Effector memory CD8-positive, alpha-beta T cell (primary cell): ENCODE measurements at regions not wholly inside any gene's neighbourhood (a gene's known extent, or its start where the extent isn't known, plus 50 kb on each side); places are given as distances from the start of the nearest gene placed in this dataset.

ENCODE experiments used
- ATAC-seq: fragments of 150-1000 bp; cut with Tn5 transposase; replicated peaks from 2 replicates; pipeline ENCODE4 v1.10.0; 2021; ENCODE audit warnings: mild to moderate bottlenecking, moderate library complexity
- DNase-seq, 3 experiments: peaks; one replicate each; pipeline ENCODE4 v3.0.0; 2021
- H3K27ac Mint-ChIP-seq, 2 donors: one replicate each; pipeline ENCODE4 v1.8.0; 2022; ENCODE audit warnings: mild to moderate bottlenecking in 2 of 2, mixed read lengths in 2 of 2, moderate library complexity in 2 of 2
- H3K27me3 Mint-ChIP-seq, 2 donors: one replicate each; pipeline ENCODE4 v1.8.0; 2022; ENCODE audit warnings: mixed read lengths in 2 of 2
- H3K36me3 Mint-ChIP-seq: one replicate; pipeline ENCODE4 v1.8.0; 2022; ENCODE audit warnings: mild to moderate bottlenecking, moderate library complexity, mixed read lengths; ENCODE audit not compliant: insufficient read depth
- H3K4me1 Mint-ChIP-seq, 2 donors: one replicate each; pipeline ENCODE4 v1.8.0; 2022; ENCODE audit warnings: low read depth in 2 of 2, mixed read lengths in 2 of 2
- H3K4me3 Mint-ChIP-seq, 2 donors: one replicate each; pipeline ENCODE4 v1.8.0; 2022; ENCODE audit warnings: mild to moderate bottlenecking in 2 of 2, mixed read lengths in 2 of 2, moderate library complexity in 2 of 2
- H3K9me3 Mint-ChIP-seq, 2 donors: one replicate each; pipeline ENCODE4 v1.8.0; 2022; ENCODE audit warnings: mixed read lengths in 2 of 2

DNA sequence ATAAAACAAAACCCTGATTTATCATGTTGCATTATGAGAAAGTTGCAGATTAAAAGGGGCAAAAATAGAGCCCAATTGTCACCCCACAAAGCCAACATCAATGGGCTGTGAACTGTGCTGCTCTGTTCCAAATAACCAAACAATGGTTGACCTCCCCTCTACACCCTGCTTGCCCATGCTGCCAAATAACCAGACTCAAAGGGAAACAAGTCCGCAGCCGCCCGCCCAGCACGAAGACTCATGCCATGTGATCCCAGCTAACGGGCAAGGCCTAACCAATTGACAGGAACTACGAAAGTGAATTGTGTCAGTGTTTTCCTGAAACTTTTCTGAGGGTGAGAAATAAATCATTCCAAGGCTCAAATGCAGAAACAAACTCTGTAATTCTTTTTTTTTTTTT lies 97.9 kb upstream of the RIOK3 start:
- no peak overlapping the region for H3K4me3 Mint-ChIP-seq
- no peak for DNase-seq

DNA sequence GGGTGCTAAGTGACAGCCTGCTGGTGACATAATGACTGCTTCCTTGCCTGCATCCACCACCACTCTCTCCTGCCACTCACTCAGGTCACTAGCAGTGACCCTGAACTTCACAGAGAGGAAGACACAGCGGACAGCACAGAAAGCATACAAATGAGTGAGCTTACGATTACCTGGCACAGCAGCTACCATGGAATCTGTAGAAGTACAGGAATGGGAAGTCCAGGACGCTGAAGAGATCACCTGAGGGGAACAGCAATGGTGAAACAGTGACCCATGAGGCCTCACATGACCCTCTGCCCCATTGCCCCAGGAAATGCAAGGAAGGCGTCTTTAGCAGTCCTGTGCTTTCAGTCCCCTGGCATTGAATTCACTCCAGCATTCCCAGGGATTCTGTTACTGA lies 96.7 kb upstream of the RIOK3 start:
- H3K4me3 Mint-ChIP-seq: no peak overlapping the region

More for the DNA sequence above, 97.9 kb upstream of the RIOK3 start:
- ATAC-seq: no peak
- Mint-ChIP-seq H3K27ac (no peak overlapping the region), H3K9me3 (no peaks in the 10 kb centered on the region), H3K27me3 (no peaks in the 10 kb centered on the region), H3K36me3 (no peaks in the 10 kb centered on the region), H3K4me1 (peaks cover 12 to 13% of the 10 kb centered on the region in 2 donors)

DNA sequence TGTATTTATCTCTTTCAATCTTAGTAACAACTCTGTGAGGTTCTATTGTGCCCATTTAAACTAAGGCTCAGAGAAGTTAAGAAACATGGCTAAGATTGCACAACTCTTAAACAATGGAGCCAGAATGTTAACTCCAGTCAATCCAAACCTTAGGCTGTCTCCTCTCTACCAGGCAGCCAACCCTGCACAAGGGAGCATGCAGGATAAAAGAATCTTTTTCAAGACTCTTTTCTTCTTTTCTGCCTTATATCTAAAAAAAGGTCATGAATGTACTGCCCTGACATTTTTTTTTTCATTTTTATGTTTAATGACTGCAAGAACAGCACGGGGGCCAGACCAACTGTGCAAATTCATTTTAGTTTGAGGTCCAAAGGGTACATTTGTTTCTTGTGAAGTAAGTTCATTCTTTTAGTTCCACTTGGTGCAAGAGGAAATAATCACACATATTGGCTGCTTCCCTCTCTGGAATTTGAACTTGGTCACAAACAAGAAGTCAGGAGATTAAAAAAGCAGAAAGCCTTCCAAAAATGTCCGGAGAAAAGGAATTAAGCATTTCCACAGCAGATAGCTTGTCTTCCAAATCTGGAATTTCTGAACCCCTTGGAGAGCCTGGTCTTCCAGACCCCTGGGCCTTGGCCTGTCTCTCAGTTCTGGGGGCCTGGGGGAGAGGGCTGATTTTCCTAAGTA lies 96.0 kb upstream of the RIOK3 start:
- H3K4me1 Mint-ChIP-seq: peaks cover 12 to 13% of the 10 kb centered on the region in 2 donors
- H3K9me3 Mint-ChIP-seq: no peaks in the 10 kb centered on the region
- H3K36me3 Mint-ChIP-seq: no peaks in the 10 kb centered on the region
- no peaks in the 10 kb centered on the region for H3K27me3 Mint-ChIP-seq
- no peak for DNase-seq
- no peak overlapping the region for H3K4me3 Mint-ChIP-seq
- peak overlapping the region in 1 of 2 donors; percentile 12 for H3K27ac Mint-ChIP-seq
- no peak for ATAC-seq

More for the DNA sequence above, 96.7 kb upstream of the RIOK3 start:
- Mint-ChIP-seq H3K27me3 (no peaks in the 10 kb centered on the region), H3K9me3 (no peaks in the 10 kb centered on the region), H3K4me1 (peaks cover 12 to 13% of the 10 kb centered on the region in 2 donors), H3K36me3 (no peaks in the 10 kb centered on the region), H3K27ac (no peak overlapping the region)
- no peak for ATAC-seq
- DNase-seq: no peak

DNA sequence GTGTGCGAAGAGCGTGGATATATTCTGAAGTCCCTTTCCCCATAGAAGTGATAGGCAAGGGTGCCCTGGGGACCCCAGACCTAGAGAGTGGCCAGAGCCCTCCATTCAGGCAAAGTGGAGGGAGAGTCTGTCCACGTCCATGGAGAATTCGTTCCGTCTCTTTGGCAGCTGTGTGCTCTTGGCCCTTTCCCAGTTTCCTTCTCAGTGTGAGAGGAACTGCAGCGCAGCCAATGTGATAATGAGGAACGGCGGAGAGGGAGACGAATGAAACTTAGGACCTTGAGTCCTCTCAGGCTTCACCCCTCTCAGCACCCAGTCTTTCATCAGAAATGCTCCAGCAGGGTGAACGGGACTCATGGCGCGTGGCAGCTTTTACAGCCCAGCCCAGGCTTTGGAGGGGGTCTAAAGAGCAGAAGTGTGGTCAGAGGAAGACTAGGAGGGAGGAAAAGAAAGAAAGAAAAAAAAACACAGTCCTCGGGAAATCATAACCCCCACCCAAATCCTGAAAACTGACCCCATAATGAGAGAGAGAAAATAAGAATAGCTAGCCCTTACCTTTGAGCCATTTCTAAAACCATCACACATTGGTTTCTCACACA lies 95.0 kb upstream of the RIOK3 start:
- no peaks in the 10 kb centered on the region for H3K9me3 Mint-ChIP-seq
- H3K27ac Mint-ChIP-seq: peak overlapping the region; percentile 12 to 65
- no peak for ATAC-seq
- H3K4me3 Mint-ChIP-seq: peak overlapping the region; percentile 41 to 52
- DNase-seq: no peak
- no peaks in the 10 kb centered on the region for H3K36me3 Mint-ChIP-seq
- peaks cover 12 to 13% of the 10 kb centered on the region in 2 donors for H3K4me1 Mint-ChIP-seq
- no peaks in the 10 kb centered on the region for H3K27me3 Mint-ChIP-seq

DNA sequence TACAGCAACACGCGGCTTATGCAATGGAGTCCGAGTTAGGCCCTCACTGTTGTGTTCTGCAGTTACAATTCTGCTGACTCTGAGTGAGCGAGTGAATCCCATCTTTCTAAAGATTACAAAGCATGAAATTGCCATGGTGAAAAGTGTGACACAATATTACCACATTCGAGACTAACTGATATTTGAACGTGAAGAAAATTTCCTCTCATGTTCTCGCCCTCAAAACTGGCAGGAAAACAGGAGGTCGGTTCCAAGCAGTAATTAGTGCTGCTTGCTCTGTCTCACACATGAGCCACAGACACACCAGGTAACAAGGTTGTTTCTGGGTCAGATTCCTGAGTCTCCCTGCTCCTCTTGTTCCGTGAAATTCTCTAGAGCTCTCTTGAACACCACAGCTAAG lies 93.7 kb upstream of the RIOK3 start:
- no peaks in the 10 kb centered on the region for H3K9me3 Mint-ChIP-seq
- no peak overlapping the region for H3K4me3 Mint-ChIP-seq
- no peaks in the 10 kb centered on the region for H3K27me3 Mint-ChIP-seq
- DNase-seq: no peak
- no peaks in the 10 kb centered on the region for H3K36me3 Mint-ChIP-seq
- H3K4me1 Mint-ChIP-seq: peaks cover 12 to 13% of the 10 kb centered on the region in 2 donors
- peak overlapping the region; percentile 12 to 65 for H3K27ac Mint-ChIP-seq
- ATAC-seq: no peak

DNA sequence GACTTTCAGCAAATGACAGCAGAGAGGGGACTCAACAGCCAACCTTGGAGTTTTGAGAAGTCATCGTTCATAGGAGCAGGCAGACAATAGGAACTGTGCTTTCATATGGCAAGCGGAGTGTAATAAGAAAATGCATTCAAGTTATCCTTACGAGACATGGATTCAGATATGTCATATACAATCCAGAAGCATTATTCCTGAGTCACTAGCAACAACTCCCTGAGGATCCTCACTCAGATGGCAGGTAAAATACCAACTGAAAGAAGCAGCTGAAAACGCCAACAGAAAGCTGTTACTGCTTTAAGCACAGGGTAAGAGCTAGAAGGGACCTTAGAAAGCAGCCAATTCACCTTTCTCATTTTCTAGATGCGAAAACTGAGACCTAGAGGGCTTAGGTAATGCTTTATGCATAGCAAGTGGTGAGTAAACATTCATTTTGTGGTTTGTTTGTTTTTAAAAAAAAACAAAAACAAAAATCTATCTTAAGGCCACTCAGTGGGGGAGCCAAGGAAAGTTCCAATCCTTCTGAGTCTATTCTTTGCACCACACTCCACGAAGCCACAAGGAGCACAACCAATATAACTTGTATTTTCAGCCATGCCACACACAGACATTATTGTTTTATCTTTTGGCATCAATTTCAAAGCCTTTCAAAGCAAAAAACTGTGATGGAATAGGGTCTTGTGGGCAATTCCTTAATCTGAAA lies 89.1 kb upstream of the RIOK3 start:
- H3K4me3 Mint-ChIP-seq: no peak overlapping the region
- H3K36me3 Mint-ChIP-seq: no peaks in the 10 kb centered on the region
- no peaks in the 10 kb centered on the region for H3K9me3 Mint-ChIP-seq
- H3K4me1 Mint-ChIP-seq: peaks cover 1% of the 10 kb centered on the region in 2 donors
- ATAC-seq: no peak
- H3K27ac Mint-ChIP-seq: no peak overlapping the region
- no peaks in the 10 kb centered on the region for H3K27me3 Mint-ChIP-seq
- DNase-seq: no peak

DNA sequence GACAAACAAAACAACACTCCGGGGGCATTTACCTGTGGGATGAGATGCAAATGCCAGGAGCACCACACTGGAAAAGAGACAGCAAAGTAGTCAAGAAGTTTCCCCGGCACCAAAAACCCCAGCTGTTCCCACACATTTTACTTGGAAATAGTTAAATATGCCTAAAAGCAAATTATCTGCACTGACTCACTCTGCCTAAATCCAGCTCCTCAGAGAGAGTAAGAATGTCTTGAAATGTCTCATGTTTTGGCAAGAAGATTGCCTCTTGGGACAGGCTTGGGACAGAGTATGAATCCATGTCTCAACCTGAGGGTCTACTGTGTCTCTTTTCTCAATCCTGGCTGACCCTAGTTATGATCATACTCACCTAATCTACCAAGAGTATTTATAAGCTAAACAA lies 87.5 kb upstream of the RIOK3 start:
- no peak for ATAC-seq
- no peaks in the 10 kb centered on the region for H3K36me3 Mint-ChIP-seq
- DNase-seq: no peak
- no peaks in the 10 kb centered on the region for H3K9me3 Mint-ChIP-seq
- no peak overlapping the region for H3K4me3 Mint-ChIP-seq
- no peaks in the 10 kb centered on the region for H3K4me1 Mint-ChIP-seq
- no peak overlapping the region for H3K27ac Mint-ChIP-seq
- H3K27me3 Mint-ChIP-seq: no peaks in the 10 kb centered on the region

DNA sequence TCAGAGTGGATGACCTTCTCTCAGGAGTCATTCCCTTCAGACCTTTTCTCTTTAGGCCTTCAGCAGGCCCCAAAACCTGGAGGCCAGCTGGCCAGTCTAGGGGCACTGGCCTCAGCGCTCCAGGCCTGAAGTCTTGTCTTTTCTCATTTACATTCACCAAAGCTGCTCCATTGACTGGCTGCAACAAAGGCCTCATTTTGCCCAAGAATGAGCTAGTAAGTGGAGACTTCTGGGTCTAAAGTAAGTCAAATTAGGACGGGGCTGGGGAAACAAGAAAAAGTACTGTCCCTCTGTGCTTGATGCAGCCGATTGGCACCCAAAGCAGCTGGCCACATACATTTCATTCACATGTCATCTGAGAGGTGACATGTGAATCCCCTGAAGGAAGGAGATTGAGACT lies 83.8 kb upstream of the RIOK3 start:
- Mint-ChIP-seq H3K4me3 (no peak overlapping the region), H3K36me3 (no peaks in the 10 kb centered on the region), H3K27ac (no peak overlapping the region), H3K27me3 (no peaks in the 10 kb centered on the region), H3K9me3 (no peaks in the 10 kb centered on the region), H3K4me1 (no peaks in the 10 kb centered on the region)
- DNase-seq (no peak), ATAC-seq (no peak)

DNA sequence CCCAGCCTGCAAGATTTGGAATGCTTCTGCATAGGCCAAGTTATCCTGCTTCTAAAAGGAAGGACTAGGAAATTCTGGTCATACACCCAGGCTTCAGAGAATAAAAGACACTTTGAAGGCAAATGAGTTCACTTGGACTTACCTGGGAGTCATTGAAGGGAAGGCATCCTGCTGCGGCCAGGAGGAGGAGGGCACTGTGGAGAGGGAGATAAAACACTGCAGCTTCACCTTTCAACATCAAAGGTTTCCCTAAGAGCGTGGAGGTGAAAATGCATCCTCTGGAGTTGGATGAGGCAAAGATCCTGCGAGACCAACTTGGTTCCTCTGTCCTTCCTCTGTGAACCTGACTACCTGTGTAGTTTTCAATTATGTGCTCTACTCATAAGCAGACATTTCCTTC lies 79.5 kb upstream of the RIOK3 start:
- Mint-ChIP-seq H3K27me3 (no peaks in the 10 kb centered on the region), H3K27ac (no peak overlapping the region), H3K36me3 (no peaks in the 10 kb centered on the region), H3K4me3 (no peak overlapping the region), H3K9me3 (no peaks in the 10 kb centered on the region), H3K4me1 (no peaks in the 10 kb centered on the region)
- ATAC-seq: no peak
- DNase-seq: no peak

DNA sequence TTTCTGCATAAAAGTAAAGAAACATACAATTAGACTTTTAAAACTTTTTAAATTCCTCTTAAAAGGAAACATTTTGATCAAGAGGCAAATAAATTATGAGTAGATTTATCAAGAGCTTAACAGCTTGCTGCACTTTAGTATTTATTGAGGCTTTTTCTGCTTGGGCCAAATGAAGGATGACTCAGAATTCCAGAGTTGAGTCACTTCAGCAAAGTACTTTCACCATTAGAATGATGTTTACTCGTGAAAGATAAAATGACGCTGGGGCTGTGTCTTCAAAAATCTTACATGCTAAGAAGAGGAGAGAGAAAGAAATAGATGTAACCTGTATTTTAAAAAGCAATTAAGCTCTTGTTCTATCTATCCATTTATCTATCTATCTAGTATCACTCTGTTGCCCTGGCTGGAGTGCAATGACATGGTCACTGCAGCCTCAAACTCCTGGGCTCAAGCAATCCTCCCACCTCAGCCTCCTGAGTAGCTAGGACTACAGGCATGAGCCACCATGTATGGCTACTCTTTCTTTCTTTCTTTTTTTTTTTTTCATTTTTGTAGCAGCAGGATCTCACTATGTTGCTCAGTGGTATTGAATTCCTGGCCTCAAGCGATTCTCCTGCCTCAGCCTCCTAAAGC lies 75.3 kb upstream of the RIOK3 start:
- no peak for ATAC-seq
- H3K9me3 Mint-ChIP-seq: no peaks in the 10 kb centered on the region
- H3K4me1 Mint-ChIP-seq: no peaks in the 10 kb centered on the region

DNA sequence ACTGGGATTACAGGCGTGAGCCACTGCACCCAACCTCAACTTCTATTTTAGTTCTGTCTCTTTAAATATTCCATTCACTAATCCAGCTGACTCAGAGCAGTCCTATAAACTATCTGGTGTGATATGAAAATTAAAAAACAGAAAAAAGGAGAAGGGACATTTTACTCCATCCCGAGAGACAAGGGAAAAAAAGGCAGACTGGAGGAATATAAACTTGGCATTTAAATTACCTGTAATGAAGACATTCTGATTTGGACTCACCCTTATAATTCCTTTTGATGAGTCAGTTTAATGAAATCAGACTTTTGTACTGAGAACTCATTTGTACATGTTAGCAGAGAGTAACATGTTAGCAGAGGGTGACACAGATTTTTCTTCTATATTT lies 74.8 kb upstream of the RIOK3 start:
- peaks cover 0 to 4% of the 10 kb centered on the region in 2 donors for H3K4me1 Mint-ChIP-seq
- peak overlapping the region in 1 of 2 donors; percentile 82 for H3K27ac Mint-ChIP-seq
- no peaks in the 10 kb centered on the region for H3K36me3 Mint-ChIP-seq
- H3K27me3 Mint-ChIP-seq: no peaks in the 10 kb centered on the region
- H3K9me3 Mint-ChIP-seq: no peaks in the 10 kb centered on the region
- ATAC-seq (no peak), DNase-seq (no peak)
- no peak overlapping the region for H3K4me3 Mint-ChIP-seq

More for the DNA sequence above, 75.3 kb upstream of the RIOK3 start:
- no peak for DNase-seq
- H3K27me3 Mint-ChIP-seq: no peaks in the 10 kb centered on the region
- no peaks in the 10 kb centered on the region for H3K36me3 Mint-ChIP-seq
- H3K27ac Mint-ChIP-seq: peak overlapping the region; percentile 20 to 82
- no peak overlapping the region for H3K4me3 Mint-ChIP-seq

DNA sequence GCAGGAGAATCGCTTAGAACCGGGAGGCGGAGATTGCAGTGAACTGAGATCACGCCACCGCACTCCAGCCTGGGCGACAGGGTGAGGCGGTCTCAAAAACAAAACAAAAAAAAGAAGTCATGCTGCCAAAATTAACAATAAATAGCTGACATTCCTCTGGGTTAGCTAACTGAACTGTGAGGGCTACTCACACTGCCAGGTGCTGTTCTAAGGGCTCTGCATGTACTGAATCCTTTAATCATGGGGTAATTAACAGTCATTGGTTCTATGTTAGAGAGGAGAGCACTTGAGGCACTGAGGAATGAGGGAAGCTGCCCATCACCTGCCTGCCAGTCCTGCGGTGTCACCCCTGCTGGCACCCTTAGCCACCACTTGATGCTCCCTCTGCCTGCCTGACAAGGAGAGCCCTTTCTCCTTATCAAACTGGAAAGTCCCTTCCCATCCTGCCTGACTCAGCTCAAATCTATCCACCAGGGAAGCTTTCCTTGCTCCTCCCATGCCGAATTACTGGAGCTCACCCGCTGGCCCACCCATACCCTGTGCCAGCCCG lies 73.0 kb upstream of the RIOK3 start:
- Mint-ChIP-seq H3K4me1 (peaks cover 4 to 15% of the 10 kb centered on the region in 2 donors), H3K4me3 (no peak overlapping the region), H3K36me3 (peaks cover 3% of the 10 kb centered on the region), H3K27ac (no peak overlapping the region), H3K27me3 (no peaks in the 10 kb centered on the region), H3K9me3 (no peaks in the 10 kb centered on the region)
- ATAC-seq (no peak), DNase-seq (no peak)

DNA sequence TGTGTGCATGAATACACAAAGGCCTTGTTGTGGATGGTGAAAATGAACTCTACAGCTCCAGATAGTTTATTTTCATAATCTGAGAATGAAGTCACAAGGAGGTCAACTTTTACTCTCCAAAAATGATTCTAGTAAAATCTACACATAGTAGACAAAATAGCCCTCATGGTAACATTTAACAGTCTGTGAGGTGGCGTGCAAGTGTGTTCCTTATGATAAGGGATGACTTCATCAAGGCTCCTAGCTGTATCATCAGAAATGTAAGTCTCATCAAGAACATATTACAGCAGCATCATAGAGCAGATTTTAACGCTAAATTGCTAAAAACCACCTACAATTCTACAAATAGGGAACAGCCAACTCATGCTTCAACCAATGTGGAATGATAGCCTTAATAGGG lies 72.3 kb upstream of the RIOK3 start:
- no peak overlapping the region for H3K27ac Mint-ChIP-seq
- no peaks in the 10 kb centered on the region for H3K27me3 Mint-ChIP-seq
- ATAC-seq (no peak), DNase-seq (no peak)
- no peak overlapping the region for H3K4me3 Mint-ChIP-seq
- H3K4me1 Mint-ChIP-seq: peaks cover 9 to 21% of the 10 kb centered on the region in 2 donors
- H3K9me3 Mint-ChIP-seq: no peaks in the 10 kb centered on the region
- peaks cover 3% of the 10 kb centered on the region for H3K36me3 Mint-ChIP-seq
